ENCODE measurements at regions not wholly inside any gene's neighbourhood (a gene's known extent, or its start where the extent isn't known, plus 50 kb on each side); places are given as distances from the start of the nearest gene placed in this dataset.

DNA sequence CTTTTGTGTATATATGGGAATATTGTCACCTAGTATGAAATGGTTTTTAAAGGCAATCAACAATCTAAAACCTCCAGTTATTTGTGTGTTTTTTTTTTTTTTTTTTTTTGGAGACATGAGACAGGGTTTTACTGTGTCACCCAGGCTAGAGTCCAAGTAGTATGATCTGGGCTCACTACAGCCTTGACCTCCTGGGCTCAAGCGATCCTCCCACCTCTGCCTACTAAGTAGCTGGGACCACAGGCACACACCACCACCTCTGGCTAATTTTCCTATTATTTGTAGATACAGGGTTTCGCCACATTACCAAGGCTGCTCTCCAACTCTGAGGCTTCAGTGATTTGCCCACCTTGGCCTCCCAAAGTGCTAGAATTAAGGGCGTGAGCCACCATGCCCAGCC is 349.9 kb downstream of the UTRN start:
- Mint-ChIP-seq H3K4me1 (peaks cover 17% of the 10 kb centered on the region), H3K27ac (no peak overlapping the region), H3K36me3 (ENCODE audit: low read depth) (no peaks in the 10 kb centered on the region), H3K9me3 (no peaks in the 10 kb centered on the region), H3K4me3 (no peak overlapping the region), H3K27me3 (ENCODE audit: insufficient read depth, low read depth, poor library complexity) (no peaks in the 10 kb centered on the region)
- no peaks in the 10 kb centered on the region for H4K20me1 ChIP-seq (replicated peaks; ENCODE audit: insufficient read depth)
- H3K79me2 ChIP-seq (replicated peaks; ENCODE audit: insufficient read depth) = peaks cover 30% of the 10 kb centered on the region
- H3K36me3 ChIP-seq (ENCODE audit: insufficient read depth) = no peaks in the 10 kb centered on the region
- no peak overlapping the region for H2AFZ ChIP-seq
- TF ChIP-seq, protein P1, sequence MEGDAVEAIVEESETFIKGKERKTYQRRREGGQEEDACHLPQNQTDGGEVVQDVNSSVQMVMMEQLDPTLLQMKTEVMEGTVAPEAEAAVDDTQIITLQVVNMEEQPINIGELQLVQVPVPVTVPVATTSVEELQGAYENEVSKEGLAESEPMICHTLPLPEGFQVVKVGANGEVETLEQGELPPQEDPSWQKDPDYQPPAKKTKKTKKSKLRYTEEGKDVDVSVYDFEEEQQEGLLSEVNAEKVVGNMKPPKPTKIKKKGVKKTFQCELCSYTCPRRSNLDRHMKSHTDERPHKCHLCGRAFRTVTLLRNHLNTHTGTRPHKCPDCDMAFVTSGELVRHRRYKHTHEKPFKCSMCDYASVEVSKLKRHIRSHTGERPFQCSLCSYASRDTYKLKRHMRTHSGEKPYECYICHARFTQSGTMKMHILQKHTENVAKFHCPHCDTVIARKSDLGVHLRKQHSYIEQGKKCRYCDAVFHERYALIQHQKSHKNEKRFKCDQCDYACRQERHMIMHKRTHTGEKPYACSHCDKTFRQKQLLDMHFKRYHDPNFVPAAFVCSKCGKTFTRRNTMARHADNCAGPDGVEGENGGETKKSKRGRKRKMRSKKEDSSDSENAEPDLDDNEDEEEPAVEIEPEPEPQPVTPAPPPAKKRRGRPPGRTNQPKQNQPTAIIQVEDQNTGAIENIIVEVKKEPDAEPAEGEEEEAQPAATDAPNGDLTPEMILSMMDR (conservative IDR thresholded peaks at IDR 0.05; ENCODE audit: low read depth in 2 of 2) = no peak
- TF ChIP-seq CREB1 (CRISPR knock-in tag; IDR thresholded peaks at IDR 0.05; ENCODE audit: low read depth) (no peak), NANOG (IDR thresholded peaks at IDR 0.05; ENCODE audit: borderline replicate concordance) (no peak), ZNF331 (CRISPR knock-in tag; IDR thresholded peaks at IDR 0.05; ENCODE audit: low read depth) (no peak), STAT1 (IDR thresholded peaks at IDR 0.05; ENCODE audit: unreplicated experiment) (no peak), EZH2 (IDR thresholded peaks at IDR 0.05; ENCODE audit: low read depth, unreplicated experiment) (no peak), JUNB (IDR thresholded peaks at IDR 0.05; ENCODE audit: unreplicated experiment) (no peak), POLR2AphosphoS5 (IDR thresholded peaks at IDR 0.05; ENCODE audit: low read depth) (no peak), ZNF114 (CRISPR knock-in tag; IDR thresholded peaks at IDR 0.05) (no peak), EZH2phosphoT487 (IDR thresholded peaks at IDR 0.05; ENCODE audit: unreplicated experiment) (no peak)
- TF ChIP-seq, protein P2, sequence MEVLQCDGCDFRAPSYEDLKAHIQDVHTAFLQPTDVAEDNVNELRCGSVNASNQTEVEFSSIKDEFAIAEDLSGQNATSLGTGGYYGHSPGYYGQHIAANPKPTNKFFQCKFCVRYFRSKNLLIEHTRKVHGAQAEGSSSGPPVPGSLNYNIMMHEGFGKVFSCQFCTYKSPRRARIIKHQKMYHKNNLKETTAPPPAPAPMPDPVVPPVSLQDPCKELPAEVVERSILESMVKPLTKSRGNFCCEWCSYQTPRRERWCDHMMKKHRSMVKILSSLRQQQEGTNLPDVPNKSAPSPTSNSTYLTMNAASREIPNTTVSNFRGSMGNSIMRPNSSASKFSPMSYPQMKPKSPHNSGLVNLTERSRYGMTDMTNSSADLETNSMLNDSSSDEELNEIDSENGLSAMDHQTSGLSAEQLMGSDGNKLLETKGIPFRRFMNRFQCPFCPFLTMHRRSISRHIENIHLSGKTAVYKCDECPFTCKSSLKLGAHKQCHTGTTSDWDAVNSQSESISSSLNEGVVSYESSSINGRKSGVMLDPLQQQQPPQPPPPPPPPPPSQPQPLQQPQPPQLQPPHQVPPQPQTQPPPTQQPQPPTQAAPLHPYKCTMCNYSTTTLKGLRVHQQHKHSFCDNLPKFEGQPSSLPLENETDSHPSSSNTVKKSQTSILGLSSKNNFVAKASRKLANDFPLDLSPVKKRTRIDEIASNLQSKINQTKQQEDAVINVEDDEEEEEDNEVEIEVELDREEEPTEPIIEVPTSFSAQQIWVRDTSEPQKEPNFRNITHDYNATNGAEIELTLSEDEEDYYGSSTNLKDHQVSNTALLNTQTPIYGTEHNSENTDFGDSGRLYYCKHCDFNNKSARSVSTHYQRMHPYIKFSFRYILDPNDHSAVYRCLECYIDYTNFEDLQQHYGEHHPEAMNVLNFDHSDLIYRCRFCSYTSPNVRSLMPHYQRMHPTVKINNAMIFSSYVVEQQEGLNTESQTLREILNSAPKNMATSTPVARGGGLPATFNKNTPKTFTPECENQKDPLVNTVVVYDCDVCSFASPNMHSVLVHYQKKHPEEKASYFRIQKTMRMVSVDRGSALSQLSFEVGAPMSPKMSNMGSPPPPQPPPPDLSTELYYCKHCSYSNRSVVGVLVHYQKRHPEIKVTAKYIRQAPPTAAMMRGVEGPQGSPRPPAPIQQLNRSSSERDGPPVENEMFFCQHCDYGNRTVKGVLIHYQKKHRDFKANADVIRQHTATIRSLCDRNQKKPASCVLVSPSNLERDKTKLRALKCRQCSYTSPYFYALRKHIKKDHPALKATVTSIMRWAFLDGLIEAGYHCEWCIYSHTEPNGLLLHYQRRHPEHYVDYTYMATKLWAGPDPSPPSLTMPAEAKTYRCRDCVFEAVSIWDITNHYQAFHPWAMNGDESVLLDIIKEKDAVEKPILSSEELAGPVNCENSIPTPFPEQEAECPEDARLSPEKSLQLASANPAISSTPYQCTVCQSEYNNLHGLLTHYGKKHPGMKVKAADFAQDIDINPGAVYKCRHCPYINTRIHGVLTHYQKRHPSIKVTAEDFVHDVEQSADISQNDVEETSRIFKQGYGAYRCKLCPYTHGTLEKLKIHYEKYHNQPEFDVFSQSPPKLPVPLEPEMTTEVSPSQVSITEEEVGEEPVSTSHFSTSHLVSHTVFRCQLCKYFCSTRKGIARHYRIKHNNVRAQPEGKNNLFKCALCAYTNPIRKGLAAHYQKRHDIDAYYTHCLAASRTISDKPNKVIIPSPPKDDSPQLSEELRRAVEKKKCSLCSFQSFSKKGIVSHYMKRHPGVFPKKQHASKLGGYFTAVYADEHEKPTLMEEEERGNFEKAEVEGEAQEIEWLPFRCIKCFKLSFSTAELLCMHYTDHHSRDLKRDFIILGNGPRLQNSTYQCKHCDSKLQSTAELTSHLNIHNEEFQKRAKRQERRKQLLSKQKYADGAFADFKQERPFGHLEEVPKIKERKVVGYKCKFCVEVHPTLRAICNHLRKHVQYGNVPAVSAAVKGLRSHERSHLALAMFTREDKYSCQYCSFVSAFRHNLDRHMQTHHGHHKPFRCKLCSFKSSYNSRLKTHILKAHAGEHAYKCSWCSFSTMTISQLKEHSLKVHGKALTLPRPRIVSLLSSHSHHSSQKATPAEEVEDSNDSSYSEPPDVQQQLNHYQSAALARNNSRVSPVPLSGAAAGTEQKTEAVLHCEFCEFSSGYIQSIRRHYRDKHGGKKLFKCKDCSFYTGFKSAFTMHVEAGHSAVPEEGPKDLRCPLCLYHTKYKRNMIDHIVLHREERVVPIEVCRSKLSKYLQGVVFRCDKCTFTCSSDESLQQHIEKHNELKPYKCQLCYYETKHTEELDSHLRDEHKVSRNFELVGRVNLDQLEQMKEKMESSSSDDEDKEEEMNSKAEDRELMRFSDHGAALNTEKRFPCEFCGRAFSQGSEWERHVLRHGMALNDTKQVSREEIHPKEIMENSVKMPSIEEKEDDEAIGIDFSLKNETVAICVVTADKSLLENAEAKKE (CRISPR knock-in tag; IDR thresholded peaks at IDR 0.05) = no peak
- TF ChIP-seq, protein P3, sequence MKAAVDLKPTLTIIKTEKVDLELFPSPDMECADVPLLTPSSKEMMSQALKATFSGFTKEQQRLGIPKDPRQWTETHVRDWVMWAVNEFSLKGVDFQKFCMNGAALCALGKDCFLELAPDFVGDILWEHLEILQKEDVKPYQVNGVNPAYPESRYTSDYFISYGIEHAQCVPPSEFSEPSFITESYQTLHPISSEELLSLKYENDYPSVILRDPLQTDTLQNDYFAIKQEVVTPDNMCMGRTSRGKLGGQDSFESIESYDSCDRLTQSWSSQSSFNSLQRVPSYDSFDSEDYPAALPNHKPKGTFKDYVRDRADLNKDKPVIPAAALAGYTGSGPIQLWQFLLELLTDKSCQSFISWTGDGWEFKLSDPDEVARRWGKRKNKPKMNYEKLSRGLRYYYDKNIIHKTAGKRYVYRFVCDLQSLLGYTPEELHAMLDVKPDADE (IDR thresholded peaks at IDR 0.05) = no peak
- TF ChIP-seq, protein P4, sequence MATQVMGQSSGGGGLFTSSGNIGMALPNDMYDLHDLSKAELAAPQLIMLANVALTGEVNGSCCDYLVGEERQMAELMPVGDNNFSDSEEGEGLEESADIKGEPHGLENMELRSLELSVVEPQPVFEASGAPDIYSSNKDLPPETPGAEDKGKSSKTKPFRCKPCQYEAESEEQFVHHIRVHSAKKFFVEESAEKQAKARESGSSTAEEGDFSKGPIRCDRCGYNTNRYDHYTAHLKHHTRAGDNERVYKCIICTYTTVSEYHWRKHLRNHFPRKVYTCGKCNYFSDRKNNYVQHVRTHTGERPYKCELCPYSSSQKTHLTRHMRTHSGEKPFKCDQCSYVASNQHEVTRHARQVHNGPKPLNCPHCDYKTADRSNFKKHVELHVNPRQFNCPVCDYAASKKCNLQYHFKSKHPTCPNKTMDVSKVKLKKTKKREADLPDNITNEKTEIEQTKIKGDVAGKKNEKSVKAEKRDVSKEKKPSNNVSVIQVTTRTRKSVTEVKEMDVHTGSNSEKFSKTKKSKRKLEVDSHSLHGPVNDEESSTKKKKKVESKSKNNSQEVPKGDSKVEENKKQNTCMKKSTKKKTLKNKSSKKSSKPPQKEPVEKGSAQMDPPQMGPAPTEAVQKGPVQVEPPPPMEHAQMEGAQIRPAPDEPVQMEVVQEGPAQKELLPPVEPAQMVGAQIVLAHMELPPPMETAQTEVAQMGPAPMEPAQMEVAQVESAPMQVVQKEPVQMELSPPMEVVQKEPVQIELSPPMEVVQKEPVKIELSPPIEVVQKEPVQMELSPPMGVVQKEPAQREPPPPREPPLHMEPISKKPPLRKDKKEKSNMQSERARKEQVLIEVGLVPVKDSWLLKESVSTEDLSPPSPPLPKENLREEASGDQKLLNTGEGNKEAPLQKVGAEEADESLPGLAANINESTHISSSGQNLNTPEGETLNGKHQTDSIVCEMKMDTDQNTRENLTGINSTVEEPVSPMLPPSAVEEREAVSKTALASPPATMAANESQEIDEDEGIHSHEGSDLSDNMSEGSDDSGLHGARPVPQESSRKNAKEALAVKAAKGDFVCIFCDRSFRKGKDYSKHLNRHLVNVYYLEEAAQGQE (IDR thresholded peaks at IDR 0.05; ENCODE audit: unreplicated experiment) = no peak
- DNase-seq (ENCODE audit: low spot score) = no peak
- no peaks in the 10 kb centered on the region for H3F3A ChIP-seq (replicated peaks; ENCODE audit: low read depth)
- H3K27me3 ChIP-seq (ENCODE audit: insufficient read depth) = no peaks in the 10 kb centered on the region
- no peak overlapping the region for H3K4me2 ChIP-seq
- H3K4me1 ChIP-seq (ENCODE audit: insufficient read depth) = peaks cover 17% of the 10 kb centered on the region
- no peak overlapping the region for H3K4me3 ChIP-seq
- no peak overlapping the region for H3K27ac ChIP-seq (ENCODE audit: low read depth)
- H3K9me2 ChIP-seq (ENCODE audit: insufficient read depth) = no peaks in the 10 kb centered on the region
- no peak for ATAC-seq

Measured in GM23338 (cell line).